ENCODE measurements at regions not wholly inside any gene's neighbourhood (a gene's known extent, or its start where the extent isn't known, plus 50 kb on each side); places are given as distances from the start of the nearest gene placed in this dataset.

- ATAC-seq: no peak
- TF ChIP-seq ARNTL (CRISPR knock-in tag; IDR thresholded peaks at IDR 0.05; ENCODE audit: borderline replicate concordance, low read depth) (no peak), GLIS3 (CRISPR knock-in tag; IDR thresholded peaks at IDR 0.05) (no peak), PATZ1 (CRISPR knock-in tag; IDR thresholded peaks at IDR 0.05; ENCODE audit: borderline replicate concordance) (no peak), ZFP3 (CRISPR knock-in tag; IDR thresholded peaks at IDR 0.05) (no peak)
Observed at GRCh38 chr4:96936886-96937285, 1097.0 kb downstream of the PDHA2 start.

DNA sequence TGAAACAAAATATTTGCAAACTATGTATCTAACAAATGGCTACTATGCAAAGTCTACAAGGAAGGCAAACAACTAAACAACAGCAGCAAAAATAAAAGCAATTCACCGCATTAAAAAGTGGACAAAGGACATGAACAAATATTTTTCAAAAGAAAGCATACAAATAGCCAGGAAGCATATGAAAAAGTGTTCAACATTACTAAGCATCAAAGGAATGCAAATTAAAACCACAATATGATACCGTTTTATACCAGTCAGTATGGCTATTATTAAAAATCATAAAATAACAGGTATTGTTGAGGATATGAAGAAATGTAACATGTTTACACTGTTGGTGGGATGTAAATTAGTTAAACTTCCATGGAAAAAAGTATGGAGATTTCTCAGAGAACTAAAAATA lies 1106.7 kb downstream of the PDHA2 start:
- TF ChIP-seq CSRNP3 (CRISPR knock-in tag; IDR thresholded peaks at IDR 0.05) (no peak), ISL1 (CRISPR knock-in tag; IDR thresholded peaks at IDR 0.05) (no peak), PATZ1 (CRISPR knock-in tag; IDR thresholded peaks at IDR 0.05; ENCODE audit: borderline replicate concordance) (no peak), SNAI2 (CRISPR knock-in tag; IDR thresholded peaks at IDR 0.05) (no peak), ARNTL (CRISPR knock-in tag; IDR thresholded peaks at IDR 0.05; ENCODE audit: borderline replicate concordance, low read depth) (no peak), ZFP3 (CRISPR knock-in tag; IDR thresholded peaks at IDR 0.05) (no peak), CREB5 (CRISPR knock-in tag; IDR thresholded peaks at IDR 0.05; ENCODE audit: low read depth) (no peak), OSR1 (CRISPR knock-in tag; IDR thresholded peaks at IDR 0.05) (no peak), BACH2 (CRISPR knock-in tag; IDR thresholded peaks at IDR 0.05; ENCODE audit: borderline replicate concordance) (no peak), ZNF565 (CRISPR knock-in tag; conservative IDR thresholded peaks at IDR 0.05; ENCODE audit: low read depth) (no peak), ZNF8 (CRISPR knock-in tag; IDR thresholded peaks at IDR 0.05) (no peak)
- no peak for ATAC-seq

DNA sequence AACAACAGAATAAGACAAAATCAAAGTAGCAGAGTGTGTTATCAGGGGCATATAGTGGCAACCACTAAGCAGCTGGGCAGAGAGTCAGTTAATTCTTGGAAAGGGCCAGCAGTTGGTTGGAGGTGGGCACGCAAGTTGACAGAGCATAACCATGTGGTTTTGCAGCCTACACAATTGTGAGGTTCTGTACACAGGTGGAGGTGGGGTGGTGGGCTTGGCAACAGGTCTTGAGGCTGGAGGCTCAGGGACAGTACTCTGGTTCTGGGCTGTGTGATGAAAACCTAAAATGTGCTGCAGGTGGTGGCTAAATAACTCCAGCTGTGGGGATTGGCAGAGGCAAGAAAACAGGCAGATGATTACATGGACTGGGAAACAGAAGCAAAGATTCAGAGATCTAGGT lies 1112.7 kb downstream of the PDHA2 start:
- TF ChIP-seq PPARA (CRISPR knock-in tag; IDR thresholded peaks at IDR 0.05; ENCODE audit: borderline replicate concordance) (no peak), GLIS3 (CRISPR knock-in tag; IDR thresholded peaks at IDR 0.05) (no peak), ESRRG (CRISPR knock-in tag; IDR thresholded peaks at IDR 0.05) (no peak)
- ATAC-seq: no peak

- ATAC-seq: no peak
- TF ChIP-seq PPARA (CRISPR knock-in tag; IDR thresholded peaks at IDR 0.05; ENCODE audit: borderline replicate concordance) (no peak), ZC3H10 (CRISPR knock-in tag; IDR thresholded peaks at IDR 0.05) (no peak), SNAI2 (CRISPR knock-in tag; IDR thresholded peaks at IDR 0.05) (no peak), ZFP30 (CRISPR knock-in tag; IDR thresholded peaks at IDR 0.05) (no peak), ZNF70 (CRISPR knock-in tag; IDR thresholded peaks at IDR 0.05) (no peak), TSHZ2 (CRISPR knock-in tag; IDR thresholded peaks at IDR 0.05) (no peak), PATZ1 (CRISPR knock-in tag; IDR thresholded peaks at IDR 0.05; ENCODE audit: borderline replicate concordance) (no peak), CSDC2 (CRISPR knock-in tag; IDR thresholded peaks at IDR 0.05) (no peak), CSRNP3 (CRISPR knock-in tag; IDR thresholded peaks at IDR 0.05) (no peak), ZNF8 (CRISPR knock-in tag; IDR thresholded peaks at IDR 0.05) (no peak), OSR1 (CRISPR knock-in tag; IDR thresholded peaks at IDR 0.05) (no peak), BACH2 (CRISPR knock-in tag; IDR thresholded peaks at IDR 0.05; ENCODE audit: borderline replicate concordance) (no peak), ZFP3 (CRISPR knock-in tag; IDR thresholded peaks at IDR 0.05) (no peak), ZNF565 (CRISPR knock-in tag; conservative IDR thresholded peaks at IDR 0.05; ENCODE audit: low read depth) (no peak), ISL1 (CRISPR knock-in tag; IDR thresholded peaks at IDR 0.05) (no peak)
- TF ChIP-seq, protein P1, sequence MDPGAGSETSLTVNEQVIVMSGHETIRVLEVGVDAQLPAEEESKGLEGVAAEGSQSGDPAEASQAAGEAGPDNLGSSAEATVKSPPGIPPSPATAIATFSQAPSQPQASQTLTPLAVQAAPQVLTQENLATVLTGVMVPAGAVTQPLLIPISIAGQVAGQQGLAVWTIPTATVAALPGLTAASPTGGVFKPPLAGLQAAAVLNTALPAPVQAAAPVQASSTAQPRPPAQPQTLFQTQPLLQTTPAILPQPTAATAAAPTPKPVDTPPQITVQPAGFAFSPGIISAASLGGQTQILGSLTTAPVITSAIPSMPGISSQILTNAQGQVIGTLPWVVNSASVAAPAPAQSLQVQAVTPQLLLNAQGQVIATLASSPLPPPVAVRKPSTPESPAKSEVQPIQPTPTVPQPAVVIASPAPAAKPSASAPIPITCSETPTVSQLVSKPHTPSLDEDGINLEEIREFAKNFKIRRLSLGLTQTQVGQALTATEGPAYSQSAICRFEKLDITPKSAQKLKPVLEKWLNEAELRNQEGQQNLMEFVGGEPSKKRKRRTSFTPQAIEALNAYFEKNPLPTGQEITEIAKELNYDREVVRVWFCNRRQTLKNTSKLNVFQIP (CRISPR knock-in tag; IDR thresholded peaks at IDR 0.05; ENCODE audit: borderline replicate concordance, low read depth): no peak
Observed at GRCh38 chr4:96955226-96955625, 1115.3 kb downstream of the PDHA2 start.
